AG04449 (cell line): ENCODE measurements at regions not wholly inside any gene's neighbourhood (a gene's known extent, or its start where the extent isn't known, plus 50 kb on each side); places are given as distances from the start of the nearest gene placed in this dataset.

Experiments used
- CTCF ChIA-PET: fragments of 350-600 bp; formaldehyde crosslinking; extraction: SDS; loops from one replicate; lab custom pipeline; 2021; ENCODE audit warnings: antibody characterized with exemption; lab: Yijun Ruan, JAX
- POLR2A ChIA-PET: fragments of 400-600, 350-600 bp; formaldehyde crosslinking; extraction: SDS; loops from one replicate; lab custom pipeline; 2020; ENCODE audit warnings: antibody characterized with exemption, inconsistent platforms; lab: Yijun Ruan, JAX
- DNase-seq: peaks from one replicate; pipeline ENCODE4 v3.0.0-alpha.2; 2010; ENCODE audit warnings: low read depth, low spot score
- H3K4me3 ChIP-seq: 2 replicates; pipeline ENCODE4 v1.5.1; 2011; ENCODE audit warnings: low read depth, mild to moderate bottlenecking, control low read depth, low read length
- TF ChIP-seq, protein P1 (sequence below): IDR thresholded peaks from one replicate; pipeline ENCODE4 v1.5.1; 2011; ENCODE audit warnings: mild to moderate bottlenecking, moderate library complexity, low read length, control low read depth, inconsistent platforms; ENCODE audit not compliant: insufficient read depth; ENCODE audit errors: missing control alignments

GRCh38 chr3:31247063-31247447 lies 285.7 kb upstream of the STT3B start:
- no peak for DNase-seq
- TF ChIP-seq, protein P1, sequence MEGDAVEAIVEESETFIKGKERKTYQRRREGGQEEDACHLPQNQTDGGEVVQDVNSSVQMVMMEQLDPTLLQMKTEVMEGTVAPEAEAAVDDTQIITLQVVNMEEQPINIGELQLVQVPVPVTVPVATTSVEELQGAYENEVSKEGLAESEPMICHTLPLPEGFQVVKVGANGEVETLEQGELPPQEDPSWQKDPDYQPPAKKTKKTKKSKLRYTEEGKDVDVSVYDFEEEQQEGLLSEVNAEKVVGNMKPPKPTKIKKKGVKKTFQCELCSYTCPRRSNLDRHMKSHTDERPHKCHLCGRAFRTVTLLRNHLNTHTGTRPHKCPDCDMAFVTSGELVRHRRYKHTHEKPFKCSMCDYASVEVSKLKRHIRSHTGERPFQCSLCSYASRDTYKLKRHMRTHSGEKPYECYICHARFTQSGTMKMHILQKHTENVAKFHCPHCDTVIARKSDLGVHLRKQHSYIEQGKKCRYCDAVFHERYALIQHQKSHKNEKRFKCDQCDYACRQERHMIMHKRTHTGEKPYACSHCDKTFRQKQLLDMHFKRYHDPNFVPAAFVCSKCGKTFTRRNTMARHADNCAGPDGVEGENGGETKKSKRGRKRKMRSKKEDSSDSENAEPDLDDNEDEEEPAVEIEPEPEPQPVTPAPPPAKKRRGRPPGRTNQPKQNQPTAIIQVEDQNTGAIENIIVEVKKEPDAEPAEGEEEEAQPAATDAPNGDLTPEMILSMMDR: no peak
- no peak overlapping the region for H3K4me3 ChIP-seq
- POLR2A ChIA-PET: no interaction called here
- CTCF ChIA-PET: no interaction called here

DNA sequence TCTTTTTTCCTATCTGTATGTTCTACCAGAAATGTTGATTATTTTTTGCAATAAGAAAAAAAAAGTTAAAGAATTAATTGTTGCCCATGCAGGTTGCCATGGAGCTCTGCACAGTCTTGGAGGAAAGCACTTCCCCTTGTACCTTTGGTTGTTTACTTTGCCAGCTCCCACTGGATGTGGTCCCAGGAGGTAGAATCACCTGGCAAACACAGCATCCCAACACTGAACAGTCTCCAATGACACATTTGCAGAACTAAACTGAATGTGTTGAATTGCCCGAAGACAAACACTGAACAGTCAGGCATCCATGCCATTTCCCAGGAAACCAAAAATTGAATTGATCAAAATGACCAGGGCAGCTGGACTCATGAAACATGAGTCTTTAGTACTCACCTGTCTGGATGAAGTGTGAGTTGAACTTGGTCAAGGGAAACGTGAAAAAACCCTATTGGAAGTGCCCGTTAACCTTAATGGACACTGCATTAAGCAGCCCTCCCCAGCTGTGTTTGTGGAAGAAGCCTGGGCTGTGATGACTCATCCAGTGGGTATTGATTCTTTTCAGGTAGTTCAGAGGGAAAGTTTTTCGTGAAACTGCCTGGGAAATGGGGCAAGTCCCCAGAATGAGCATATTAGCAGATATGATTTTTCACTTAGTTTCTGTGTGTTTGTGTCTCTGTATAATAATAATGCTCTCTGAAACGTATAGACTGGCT lies 284.7 kb upstream of the STT3B start:
- CTCF ChIA-PET: interaction anchor here (0.9 kb wide), 1 partner anchor 12 kb away, joined by 4 read pairs; no protein-coding TSS in a partner anchor
- TF ChIP-seq, protein P1: no peak
- POLR2A ChIA-PET: no interaction called here
- no peak for DNase-seq
- H3K4me3 ChIP-seq: no peak overlapping the region

DNA sequence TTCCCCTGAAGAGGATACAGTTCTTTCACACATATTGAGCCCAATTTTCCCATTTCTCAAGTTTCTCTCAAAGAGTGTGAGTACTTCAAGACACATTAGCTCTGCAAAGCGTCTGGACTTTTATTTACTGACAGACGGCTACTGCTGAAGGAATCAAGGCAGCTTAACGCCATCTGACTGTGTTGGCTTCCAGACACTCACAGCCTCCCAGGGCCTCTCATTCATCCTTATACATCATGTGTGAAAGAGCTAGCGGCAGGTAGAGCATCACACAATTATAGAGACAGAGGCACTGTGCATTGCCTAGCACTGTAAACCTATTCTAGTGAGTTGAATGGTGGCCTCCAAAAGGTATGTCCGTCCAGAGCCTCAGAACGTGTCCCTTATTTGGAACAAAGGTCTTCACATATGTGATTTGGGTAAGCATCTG lies 284.1 kb upstream of the STT3B start:
- no peak overlapping the region for H3K4me3 ChIP-seq
- DNase-seq: no peak
- CTCF ChIA-PET: no interaction called here
- POLR2A ChIA-PET: no interaction called here
- TF ChIP-seq, protein P1: no peak

DNA sequence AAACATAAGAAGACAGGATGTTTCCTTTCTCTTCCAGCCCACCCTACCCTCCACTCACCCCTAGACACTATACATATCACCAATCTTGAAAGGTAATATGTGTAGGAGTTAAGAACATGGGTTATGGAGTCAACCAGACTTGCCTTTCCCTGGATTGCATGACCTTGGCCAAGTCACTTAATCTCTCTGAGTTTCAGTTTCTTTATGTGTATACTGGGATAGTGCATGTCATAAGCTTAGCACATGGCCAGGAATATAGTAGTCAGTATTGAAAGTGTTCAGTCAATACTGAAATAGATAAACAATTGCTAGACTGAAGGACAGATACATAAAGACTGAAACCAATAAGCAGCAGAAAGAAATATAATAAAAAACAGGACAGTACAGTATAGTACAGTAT lies 283.2 kb upstream of the STT3B start:
- no peak for DNase-seq
- H3K4me3 ChIP-seq: no peak overlapping the region
- TF ChIP-seq, protein P1: no peak
- POLR2A ChIA-PET: no interaction called here
- CTCF ChIA-PET: interaction anchor here (0.7 kb wide), 1 partner anchor 9 kb away, joined by 3 read pairs; no protein-coding TSS in a partner anchor

DNA sequence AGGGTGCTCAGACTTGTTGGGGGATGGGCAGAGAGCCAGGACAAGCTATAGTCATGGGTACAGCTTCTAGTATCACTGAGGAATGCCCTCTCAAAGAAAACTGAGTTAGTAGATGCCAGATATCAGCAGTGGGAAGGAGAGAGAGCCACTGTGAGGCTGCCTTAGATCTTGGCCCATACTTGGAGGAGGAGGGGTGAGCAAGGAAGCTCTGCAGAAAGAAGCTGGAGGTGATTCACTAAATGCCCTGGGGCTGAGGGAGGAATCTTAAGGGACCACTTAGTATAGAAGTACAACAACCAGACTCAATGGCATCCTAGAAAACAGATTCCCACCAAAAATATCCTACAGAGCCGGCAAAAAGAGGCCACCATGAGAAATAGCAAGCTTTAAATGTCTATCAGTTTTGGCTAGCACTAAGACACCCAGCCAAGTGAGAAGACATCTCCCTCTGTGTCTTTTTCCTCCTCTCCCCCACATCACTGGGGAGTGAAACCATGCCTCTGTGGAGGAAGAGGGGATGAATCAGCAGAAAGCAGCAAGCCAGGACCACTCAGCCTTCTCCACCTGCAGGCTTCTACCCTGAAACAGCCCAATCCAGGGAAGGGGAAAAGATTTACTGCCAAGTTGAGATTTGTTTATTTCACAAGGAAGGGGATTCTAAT lies 282.5 kb upstream of the STT3B start:
- no peak for DNase-seq
- POLR2A ChIA-PET: no interaction called here
- TF ChIP-seq, protein P1: no peak
- CTCF ChIA-PET: interaction anchor here (0.8 kb wide), 1 partner anchor 9 kb away, joined by 3 read pairs; no protein-coding TSS in a partner anchor
- no peak overlapping the region for H3K4me3 ChIP-seq

- POLR2A ChIA-PET: no interaction called here
- TF ChIP-seq, protein P1: no peak
- no peak for DNase-seq
Measured at GRCh38 chr3:31251083-31251482, 281.6 kb upstream of the STT3B start.

More at GRCh38 chr3:31251083-31251482, 281.6 kb upstream of the STT3B start:
- CTCF ChIA-PET: no interaction called here
- no peak overlapping the region for H3K4me3 ChIP-seq
